Neuronal stem cell (in vitro differentiated cells): ENCODE measurements at regions not wholly inside any gene's neighbourhood (a gene's known extent, or its start where the extent isn't known, plus 50 kb on each side); places are given as distances from the start of the nearest gene placed in this dataset.

Experiments
- DNase-seq: peaks from one replicate; pipeline ENCODE4 v3.0.0-alpha.2; 2013; ENCODE audit warnings: low spot score
- H2AFZ ChIP-seq: one replicate; pipeline ENCODE4 v1.6.1; 2013; ENCODE audit warnings: mild to moderate bottlenecking, low read length, inconsistent platforms
- H2AK5ac ChIP-seq: 2 replicates; pipeline ENCODE4 v1.6.1; 2013; ENCODE audit warnings: low read depth, mild to moderate bottlenecking, inconsistent platforms, low read length, moderate library complexity, mixed read lengths
- H2BK120ac ChIP-seq: 2 replicates; pipeline ENCODE4 v1.6.1; 2013; ENCODE audit warnings: low read depth, mild to moderate bottlenecking, inconsistent platforms, low read length, moderate library complexity, mixed read lengths
- H2BK12ac ChIP-seq: one replicate; pipeline ENCODE4 v1.6.1; 2013; ENCODE audit warnings: low read length, inconsistent platforms
- H2BK15ac ChIP-seq: 2 replicates; pipeline ENCODE4 v1.6.1; 2013; ENCODE audit warnings: mild to moderate bottlenecking, low read length, inconsistent platforms, mixed read lengths
- H2BK5ac ChIP-seq: one replicate; pipeline ENCODE4 v1.6.1; 2013; ENCODE audit warnings: inconsistent platforms, mild to moderate bottlenecking, low read length, moderate library complexity
- H3K14ac ChIP-seq: one replicate; pipeline ENCODE4 v1.6.1; 2013; ENCODE audit warnings: low read length, inconsistent platforms
- H3K18ac ChIP-seq: 2 replicates; pipeline ENCODE4 v1.6.1; 2013; ENCODE audit warnings: low read length, inconsistent platforms
- H3K23ac ChIP-seq: 2 replicates; pipeline ENCODE4 v1.6.1; 2013; ENCODE audit warnings: low read depth, mild to moderate bottlenecking, mixed read lengths, low read length, inconsistent platforms; ENCODE audit not compliant: poor library complexity
- H3K27ac ChIP-seq: replicated peaks from 3 replicates; pipeline ENCODE4 v1.5.1; 2013; ENCODE audit warnings: low read length, inconsistent platforms
- H3K27me3 ChIP-seq, 3 experiments: 2 replicates each; pipeline ENCODE4 v1.6.1; 2013; ENCODE audit warnings: low read length in 3 of 3, mild to moderate bottlenecking in 2 of 3, inconsistent platforms in 1 of 3, low read depth in 1 of 3, mixed read lengths in 1 of 3, moderate library complexity in 1 of 3; ENCODE audit not compliant: control insufficient read depth in 3 of 3, insufficient read depth in 3 of 3
- H3K36me3 ChIP-seq, 2 donors: replicated peaks in 1 of 2; 2 replicates each; pipeline ENCODE4 v1.6.1; 2013; ENCODE audit warnings: low read length in 2 of 2; ENCODE audit not compliant: control insufficient read depth in 2 of 2, insufficient read depth in 2 of 2
- H3K4ac ChIP-seq: 2 replicates; pipeline ENCODE4 v1.6.1; 2013; ENCODE audit warnings: inconsistent platforms, mild to moderate bottlenecking, low read length, moderate library complexity
- H3K4me1 ChIP-seq, 2 donors: 1 replicate in 1 of 2; 2 replicates in 1 of 2; pipeline ENCODE4 v1.6.1; 2013; ENCODE audit warnings: low read length in 2 of 2, low read depth in 1 of 2; ENCODE audit not compliant: control insufficient read depth in 2 of 2, insufficient read depth in 1 of 2
- H3K4me2 ChIP-seq: one replicate; pipeline ENCODE4 v1.6.1; 2013; ENCODE audit warnings: mild to moderate bottlenecking, low read length, inconsistent platforms; ENCODE audit not compliant: insufficient read depth, poor library complexity, severe bottlenecking
- H3K4me3 ChIP-seq, 2 donors: 2 replicates each; pipeline ENCODE4 v1.5.1; 2013; ENCODE audit warnings: low read length in 2 of 2, mild to moderate bottlenecking in 2 of 2, inconsistent platforms in 1 of 2, moderate library complexity in 1 of 2
- H3K79me1 ChIP-seq: one replicate; pipeline ENCODE4 v1.6.1; 2013; ENCODE audit warnings: low read depth, mild to moderate bottlenecking, inconsistent platforms, low read length, moderate library complexity
- H3K9ac ChIP-seq: one replicate; pipeline ENCODE4 v1.6.1; 2013; ENCODE audit warnings: mild to moderate bottlenecking, low read depth, low read length, inconsistent platforms; ENCODE audit not compliant: poor library complexity
- H3K9me3 ChIP-seq, 2 donors: replicated peaks in 1 of 2; 2 replicates each; pipeline versions ENCODE3 to v1.6.1; 2013; ENCODE audit warnings: low read length in 2 of 2, mild to moderate bottlenecking in 2 of 2, inconsistent platforms in 1 of 2, low read depth in 1 of 2, mixed read lengths in 1 of 2, moderate library complexity in 1 of 2; ENCODE audit not compliant: control insufficient read depth in 2 of 2, insufficient read depth in 1 of 2
- H4K8ac ChIP-seq: one replicate; pipeline ENCODE4 v1.6.1; 2013; ENCODE audit warnings: low read depth, mild to moderate bottlenecking, inconsistent platforms, low read length, moderate library complexity
- H4K91ac ChIP-seq: one replicate; pipeline ENCODE4 v1.6.1; 2013; ENCODE audit warnings: low read length, low read depth, mild to moderate bottlenecking, inconsistent platforms; ENCODE audit not compliant: poor library complexity
- WGBS, 2 donors: extraction: QIAGEN DNeasy Blood & Tissue Kit; methylation state at CpG; one replicate each; pipeline ENCODE4 v1.1.7; 2013; ENCODE audit warnings: missing lambda C conversion rate in 2 of 2, mixed read lengths in 1 of 2; ENCODE audit not compliant: insufficient read length in 2 of 2, insufficient replicate concordance in 1 of 2; ENCODE audit errors: extremely low coverage in 2 of 2; 5-methylcytosine and 5-hydroxymethylcytosine counted together

GRCh38 chr10:105647354-105647753 lies 1006.3 kb downstream of the SORCS3 start:
- no peak overlapping the region for H3K4me2 ChIP-seq
- no peaks in the 10 kb centered on the region for H3K27me3 ChIP-seq
- H3K18ac ChIP-seq: no peak overlapping the region
- no peak overlapping the region for H3K4ac ChIP-seq
- H3K14ac ChIP-seq: no peak overlapping the region
- H4K91ac ChIP-seq: no peak overlapping the region
- no peak overlapping the region for H4K8ac ChIP-seq
- H3K23ac ChIP-seq: no peak overlapping the region
- no peak overlapping the region for H2BK120ac ChIP-seq
- H2BK12ac ChIP-seq: no peak overlapping the region
- no CpG with 5 or more reads among the region's 1 CpG for WGBS, 2 donors
- peaks cover 11 to 23% of the 10 kb centered on the region in 2 donors for H3K4me1 ChIP-seq
- no peak overlapping the region for H2BK5ac ChIP-seq
- no peak overlapping the region for H2AFZ ChIP-seq
- H3K9ac ChIP-seq: no peak overlapping the region
- no peak overlapping the region for H3K27ac ChIP-seq
- H2BK15ac ChIP-seq: no peak overlapping the region
- H3K36me3 ChIP-seq: no peaks in the 10 kb centered on the region
- H3K79me1 ChIP-seq: no peaks in the 10 kb centered on the region
- no peaks in the 10 kb centered on the region for H3K9me3 ChIP-seq
- no peak overlapping the region for H3K4me3 ChIP-seq
- no peak for DNase-seq
- no peak overlapping the region for H2AK5ac ChIP-seq

GRCh38 chr10:105644978-105645377 lies 1003.9 kb downstream of the SORCS3 start:
- H3K4me3 ChIP-seq: no peak overlapping the region
- H3K14ac ChIP-seq: no peak overlapping the region
- no peak overlapping the region for H2BK5ac ChIP-seq
- DNase-seq: no peak
- no peak overlapping the region for H3K4me2 ChIP-seq
- no peak overlapping the region for H2BK15ac ChIP-seq
- WGBS, 2 donors: no CpG with 5 or more reads among the region's 2 CpGs
- no peaks in the 10 kb centered on the region for H3K9me3 ChIP-seq
- no peaks in the 10 kb centered on the region for H3K36me3 ChIP-seq
- H2AK5ac ChIP-seq: no peak overlapping the region
- H4K91ac ChIP-seq: no peak overlapping the region
- H3K18ac ChIP-seq: no peak overlapping the region
- H2BK12ac ChIP-seq: no peak overlapping the region
- H3K4ac ChIP-seq: no peak overlapping the region
- H3K4me1 ChIP-seq: peaks cover 2 to 16% of the 10 kb centered on the region in 2 donors
- H3K79me1 ChIP-seq: no peaks in the 10 kb centered on the region
- H2BK120ac ChIP-seq: no peak overlapping the region
- no peak overlapping the region for H2AFZ ChIP-seq
- no peak overlapping the region for H3K9ac ChIP-seq
- no peak overlapping the region for H3K23ac ChIP-seq
- no peak overlapping the region for H3K27ac ChIP-seq
- H3K27me3 ChIP-seq: no peaks in the 10 kb centered on the region
- no peak overlapping the region for H4K8ac ChIP-seq

- H3K79me1 ChIP-seq: no peaks in the 10 kb centered on the region
- no peak overlapping the region for H2BK5ac ChIP-seq
- H3K4me2 ChIP-seq: no peak overlapping the region
- H3K36me3 ChIP-seq: no peaks in the 10 kb centered on the region
- H3K4ac ChIP-seq: no peak overlapping the region
- H3K4me3 ChIP-seq: no peak overlapping the region
- H3K4me1 ChIP-seq: peaks cover under 1 to 12% of the 10 kb centered on the region in 2 donors
- no peaks in the 10 kb centered on the region for H3K9me3 ChIP-seq
- no peak overlapping the region for H2AK5ac ChIP-seq
- no peak overlapping the region for H3K9ac ChIP-seq
- H3K27ac ChIP-seq: no peak overlapping the region
- no peaks in the 10 kb centered on the region for H3K27me3 ChIP-seq
- no peak overlapping the region for H4K8ac ChIP-seq
- no peak for DNase-seq
- H2BK12ac ChIP-seq: no peak overlapping the region
- H2AFZ ChIP-seq: no peak overlapping the region
- no peak overlapping the region for H2BK120ac ChIP-seq
- no peak overlapping the region for H3K14ac ChIP-seq
- H2BK15ac ChIP-seq: no peak overlapping the region
- WGBS, 2 donors: no CpG with 5 or more reads among the region's 2 CpGs
- H3K18ac ChIP-seq: no peak overlapping the region
- no peak overlapping the region for H3K23ac ChIP-seq
- no peak overlapping the region for H4K91ac ChIP-seq
Observed at GRCh38 chr10:105644559-105644958, 1003.5 kb downstream of the SORCS3 start.

GRCh38 chr10:105644091-105644490 lies 1003.0 kb downstream of the SORCS3 start:
- no peaks in the 10 kb centered on the region for H3K79me1 ChIP-seq
- H2BK12ac ChIP-seq: no peak overlapping the region
- no peak overlapping the region for H2AFZ ChIP-seq
- H3K4me3 ChIP-seq: no peak overlapping the region
- no peaks in the 10 kb centered on the region for H3K9me3 ChIP-seq
- no peak overlapping the region for H4K8ac ChIP-seq
- H3K27me3 ChIP-seq: no peaks in the 10 kb centered on the region
- no peak overlapping the region for H2BK15ac ChIP-seq
- no peak overlapping the region for H3K27ac ChIP-seq
- no peak for DNase-seq
- no peak overlapping the region for H3K4me2 ChIP-seq
- no peak overlapping the region for H3K23ac ChIP-seq
- no peak overlapping the region for H2BK5ac ChIP-seq
- no peak overlapping the region for H3K9ac ChIP-seq
- H3K4ac ChIP-seq: no peak overlapping the region
- no peak overlapping the region for H4K91ac ChIP-seq
- no peak overlapping the region for H3K14ac ChIP-seq
- H3K18ac ChIP-seq: no peak overlapping the region
- H2AK5ac ChIP-seq: no peak overlapping the region
- no peaks in the 10 kb centered on the region for H3K36me3 ChIP-seq
- no peak overlapping the region for H2BK120ac ChIP-seq
- peaks cover 0 to 8% of the 10 kb centered on the region in 2 donors for H3K4me1 ChIP-seq
- WGBS, 2 donors: no CpG with 5 or more reads among the region's 4 CpGs
